ENCODE measurements at regions not wholly inside any gene's neighbourhood (a gene's known extent, or its start where the extent isn't known, plus 50 kb on each side); places are given as distances from the start of the nearest gene placed in this dataset.

DNA sequence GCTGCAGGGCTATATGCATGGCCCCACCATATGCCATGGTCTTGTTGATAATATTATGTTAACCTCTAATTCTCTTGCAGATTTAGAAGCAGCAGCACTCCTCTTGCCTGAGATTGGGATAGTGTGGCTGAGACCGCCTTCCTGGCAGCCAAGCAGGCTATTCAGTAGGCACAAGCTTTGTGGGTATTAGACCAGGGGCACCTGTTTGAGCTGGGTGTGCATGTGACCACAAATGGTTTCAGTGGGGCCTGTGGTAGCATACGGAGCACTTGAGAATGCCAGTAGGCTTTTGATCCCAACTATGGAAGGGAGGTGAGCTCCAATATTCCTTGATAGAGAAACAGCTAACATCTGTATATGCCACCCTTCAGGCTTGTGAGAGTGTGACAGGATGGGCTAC lies 625.1 kb upstream of the NUDT12 start:
- no peak for DNase-seq

DNA sequence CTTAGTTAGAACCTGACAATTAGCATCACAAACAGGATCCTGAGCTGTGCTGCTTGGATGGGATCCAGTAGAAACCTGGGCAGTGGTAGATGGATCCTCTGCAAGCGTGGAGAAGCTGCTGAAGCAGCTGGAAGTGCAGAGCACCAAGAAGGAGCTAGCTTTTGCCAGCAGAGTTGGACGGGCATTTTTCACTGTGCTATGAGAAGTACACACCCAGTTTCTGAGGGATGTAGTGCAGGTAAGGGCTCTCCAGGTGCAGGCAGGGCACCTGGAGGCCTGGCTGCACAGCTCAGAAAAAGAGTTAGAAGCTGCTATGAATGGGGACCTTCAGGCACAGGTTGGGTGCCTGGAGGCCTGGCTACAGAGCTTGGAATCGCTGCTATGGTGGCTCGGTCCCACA lies 623.9 kb upstream of the NUDT12 start:
- DNase-seq: no peak

DNA sequence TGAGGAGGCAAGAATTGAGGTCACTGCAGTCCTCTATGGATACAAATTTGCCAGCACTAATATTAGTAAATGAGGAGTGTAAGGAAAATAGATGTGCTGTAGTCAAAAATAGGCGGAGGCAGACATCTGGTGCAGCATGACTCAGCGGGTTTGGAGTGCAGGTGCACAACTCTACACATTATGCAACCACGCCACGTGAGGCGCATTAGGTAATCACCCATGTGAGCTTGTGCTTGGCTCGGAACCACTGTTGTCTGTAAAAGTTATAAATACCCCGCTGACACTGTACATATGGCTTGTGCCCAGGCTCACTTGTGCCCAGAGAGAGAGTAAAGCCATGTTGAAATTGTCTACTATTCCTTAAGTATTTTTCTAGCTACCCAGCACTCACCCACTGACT lies 623.5 kb upstream of the NUDT12 start:
- peak; percentile 1 for DNase-seq

- DNase-seq: no peak
Observed at GRCh38 chr5:104184264-104184663, 621.7 kb upstream of the NUDT12 start.

GRCh38 chr5:104178829-104179456 lies 616.4 kb upstream of the NUDT12 start:
- peak; percentile 70 for DNase-seq

DNA sequence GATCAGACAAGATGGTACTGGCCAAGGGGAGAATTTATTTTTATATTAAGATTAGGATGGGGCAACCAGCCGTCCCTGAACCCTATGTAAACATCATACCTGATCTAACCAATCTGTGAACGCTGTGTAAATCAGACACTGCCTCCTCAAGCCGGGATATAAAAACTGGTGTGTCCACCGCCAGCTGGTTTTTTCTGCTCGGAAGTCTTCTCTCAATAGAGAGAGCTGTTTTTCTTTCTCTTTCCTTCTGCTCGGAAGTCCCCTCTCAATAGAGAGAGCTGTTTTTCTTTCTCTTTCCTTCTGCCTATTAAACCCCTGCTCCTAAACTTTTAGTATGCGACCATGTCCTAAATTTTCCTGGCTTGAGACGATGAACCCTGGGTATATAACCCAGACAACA lies 615.5 kb upstream of the NUDT12 start:
- no peak for DNase-seq

DNA sequence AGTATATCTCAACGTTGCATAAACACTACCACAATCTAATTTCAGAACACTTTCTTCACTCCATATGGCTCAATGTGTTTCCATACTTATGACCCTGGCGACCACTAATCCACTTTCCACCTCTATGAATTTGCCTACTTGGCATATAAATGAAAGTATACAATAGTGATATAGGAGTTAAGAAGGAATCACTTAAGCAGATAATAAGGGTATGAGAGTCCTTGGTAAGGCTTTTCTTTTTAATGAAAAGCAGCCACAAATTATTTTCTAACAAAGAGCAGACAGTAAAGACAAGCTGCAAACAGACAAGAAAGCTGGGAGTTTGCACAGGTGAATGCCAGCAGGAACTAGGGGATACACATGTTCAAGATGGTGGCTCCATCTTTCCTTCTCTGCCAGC lies 615.1 kb upstream of the NUDT12 start:
- DNase-seq: no peak

GRCh38 chr5:104172976-104173375 lies 610.4 kb upstream of the NUDT12 start:
- no peak for DNase-seq

GRCh38 chr5:104171958-104172690 lies 609.5 kb upstream of the NUDT12 start:
- no peak for DNase-seq

- DNase-seq: no peak
Observed at GRCh38 chr5:104170926-104171325, 608.3 kb upstream of the NUDT12 start.

- no peak for DNase-seq
Observed at GRCh38 chr5:104146652-104147051, 584.1 kb upstream of the NUDT12 start.

GRCh38 chr5:104139840-104140239 lies 577.3 kb upstream of the NUDT12 start:
- DNase-seq: no peak

DNA sequence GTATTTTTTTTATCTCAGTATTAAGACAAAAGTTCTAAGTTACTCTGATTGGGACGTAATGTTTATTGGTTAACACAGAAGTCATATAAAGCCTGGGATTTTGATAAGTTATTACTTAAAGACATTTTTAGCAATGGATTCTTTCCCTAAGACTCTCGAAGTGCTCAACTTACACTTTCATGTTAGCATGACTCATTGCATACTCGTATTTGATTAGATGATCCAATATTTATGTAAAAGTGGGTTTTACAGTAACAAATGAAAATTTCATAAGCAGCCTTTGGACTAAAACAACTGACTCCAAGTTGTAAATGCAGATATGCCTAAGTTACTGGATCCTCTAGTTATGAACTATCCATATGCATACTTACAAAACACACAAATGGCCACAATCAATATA lies 567.7 kb upstream of the NUDT12 start:
- DNase-seq: no peak

- DNase-seq: no peak
Observed at GRCh38 chr5:104128348-104128747, 565.8 kb upstream of the NUDT12 start.

DNA sequence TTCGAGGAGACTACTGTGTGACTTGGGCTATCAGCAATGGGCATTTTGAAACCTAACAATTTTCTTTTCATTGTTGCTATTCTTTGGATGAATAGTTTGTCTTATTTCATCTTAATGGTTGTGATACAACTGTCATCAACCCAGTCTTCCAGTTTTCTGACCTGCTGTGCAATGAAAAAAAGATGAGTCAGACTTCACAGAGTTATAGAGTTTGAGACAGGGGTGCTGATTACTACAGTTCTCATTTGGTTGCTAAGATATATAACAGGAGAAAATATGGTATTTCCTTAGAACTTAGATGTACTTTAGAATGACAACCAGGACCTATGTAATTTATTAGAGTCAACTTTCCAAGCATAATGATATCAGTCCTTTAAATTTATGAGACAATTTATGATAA lies 564.4 kb upstream of the NUDT12 start:
- DNase-seq: no peak

DNA sequence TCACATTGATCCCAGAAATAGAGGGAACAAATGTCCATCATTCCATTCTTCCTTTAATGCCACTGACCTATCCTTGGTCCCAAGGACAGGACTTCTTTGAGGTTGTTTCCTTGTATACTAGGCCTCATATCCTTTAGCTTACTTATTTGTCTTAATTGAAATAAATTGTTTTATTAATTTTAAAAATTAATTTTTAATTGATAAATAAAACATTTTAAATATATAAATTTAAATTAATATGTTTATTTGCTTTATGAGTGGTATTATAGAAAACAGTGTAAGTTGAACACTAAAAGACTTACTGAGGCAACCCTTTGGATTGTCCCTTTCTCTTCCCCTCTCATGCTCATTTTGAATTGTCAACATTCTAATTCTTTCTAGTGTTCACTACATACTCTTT lies 556.9 kb upstream of the NUDT12 start:
- no peak for DNase-seq

- DNase-seq: peak; percentile 3
Observed at GRCh38 chr5:104111632-104112031, 549.0 kb upstream of the NUDT12 start.

- DNase-seq: no peak
Observed at GRCh38 chr5:104096451-104096850, 533.9 kb upstream of the NUDT12 start.

GRCh38 chr5:104095527-104095926 lies 532.9 kb upstream of the NUDT12 start:
- DNase-seq: no peak

- no peak for DNase-seq
Observed at GRCh38 chr5:104088876-104089778, 526.5 kb upstream of the NUDT12 start.

DNA sequence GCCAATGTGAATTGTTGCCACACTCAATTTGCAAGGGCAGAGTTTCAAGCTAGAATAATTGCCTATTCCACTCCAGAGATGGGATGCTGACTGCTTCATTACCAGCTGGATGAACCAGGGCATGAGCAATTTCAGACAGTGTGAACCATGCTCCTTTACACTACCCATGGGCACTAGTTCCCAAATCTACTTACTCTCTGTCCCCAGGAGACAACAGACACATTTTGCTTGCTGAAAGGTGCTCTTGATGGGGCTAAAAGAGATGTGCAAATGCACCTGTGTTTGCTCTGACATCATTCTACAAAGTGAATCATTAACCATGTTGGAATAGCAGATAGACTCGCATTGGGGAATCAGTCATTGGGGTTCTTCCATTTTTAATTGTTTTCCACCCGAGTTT lies 522.3 kb upstream of the NUDT12 start:
- no peak for DNase-seq

GRCh38 chr5:104082754-104083153 lies 520.2 kb upstream of the NUDT12 start:
- DNase-seq: no peak

DNA sequence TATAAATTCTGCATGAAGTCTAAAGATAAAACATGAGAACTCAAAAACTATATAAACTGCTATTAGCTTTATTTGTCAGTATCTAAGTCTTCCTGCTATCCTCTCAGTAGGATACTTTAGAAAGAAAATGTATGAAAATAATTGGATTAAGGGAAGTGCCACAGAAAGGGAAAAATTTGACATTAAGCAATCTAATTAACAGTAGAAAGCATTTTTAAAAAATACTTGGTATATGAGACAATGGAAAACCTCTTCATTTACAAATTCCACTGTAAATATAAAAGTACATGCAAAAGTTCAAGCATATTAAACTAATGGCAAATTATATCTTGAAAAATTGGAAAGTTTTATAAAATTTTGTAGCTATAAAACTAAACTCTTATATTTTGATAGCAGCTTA lies 518.6 kb upstream of the NUDT12 start:
- no peak for DNase-seq

- no peak for DNase-seq
Observed at GRCh38 chr5:104080646-104081175, 518.1 kb upstream of the NUDT12 start.

Data from hematopoietic multipotent progenitor cell treated with erythropoietin and hydrocortisone succinate and interleukin-3 and kit ligand, for 4 days (in vitro differentiated cells).